Muscle of leg (tissue), 3 donors: ENCODE measurements at regions not wholly inside any gene's neighbourhood (a gene's known extent, or its start where the extent isn't known, plus 50 kb on each side); places are given as distances from the start of the nearest gene placed in this dataset.

ENCODE experiments used
- DNase-seq: peaks from one replicate; pipeline ENCODE4 v3.0.0; 2013
- H3K27ac ChIP-seq: one replicate; pipeline ENCODE4 v1.5.1; 2013; ENCODE audit warnings: mild to moderate bottlenecking, low read length, control low read depth
- H3K27me3 ChIP-seq: one replicate; pipeline ENCODE4 v1.6.1; 2013; ENCODE audit warnings: low read length; ENCODE audit not compliant: control insufficient read depth, insufficient read depth
- H3K36me3 ChIP-seq: one replicate; pipeline ENCODE4 v1.6.1; 2013; ENCODE audit warnings: low read length; ENCODE audit not compliant: control insufficient read depth, insufficient read depth
- H3K4me1 ChIP-seq: one replicate; pipeline ENCODE4 v1.6.1; 2013; ENCODE audit warnings: low read length; ENCODE audit not compliant: control insufficient read depth, insufficient read depth
- H3K4me3 ChIP-seq: one replicate; pipeline ENCODE4 v1.5.1; 2013; ENCODE audit warnings: low read length, control low read depth
- H3K9me3 ChIP-seq: replicated peaks from 2 replicates; pipeline ENCODE4 v1.6.1; 2013; ENCODE audit warnings: low read depth, low read length; ENCODE audit not compliant: control insufficient read depth
- WGBS: methylation state at CpG from one replicate; pipeline ENCODE4 v1.1.5; 2013; ENCODE audit warnings: missing lambda C conversion rate; ENCODE audit not compliant: insufficient coverage; 5-methylcytosine and 5-hydroxymethylcytosine counted together

DNA sequence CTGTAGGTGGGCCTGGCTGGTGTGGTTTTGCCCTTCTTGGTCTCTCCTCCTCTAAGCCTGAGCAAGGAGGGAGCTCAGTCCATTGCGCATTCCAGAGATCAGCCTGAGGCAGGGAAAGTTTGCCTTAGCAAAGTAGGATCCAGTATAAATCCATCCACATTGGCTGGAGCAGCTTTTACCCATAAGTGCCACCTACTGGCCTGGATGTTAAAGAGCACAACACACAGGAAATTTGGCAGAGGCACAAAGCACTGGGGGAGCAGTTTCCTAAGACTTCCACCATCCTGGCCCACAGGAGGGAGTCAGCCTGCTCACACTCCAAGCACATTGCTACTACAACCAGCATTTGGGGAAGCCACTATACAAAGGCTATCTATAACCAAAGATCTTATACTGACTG lies 1124.2 kb downstream of the SLITRK1 start:
- no peaks in the 10 kb centered on the region for H3K9me3 ChIP-seq
- H3K36me3 ChIP-seq, result no peaks in the 10 kb centered on the region
- DNase-seq, result no peak
- no peaks in the 10 kb centered on the region for H3K4me1 ChIP-seq
- H3K27me3 ChIP-seq, result no peaks in the 10 kb centered on the region
- no peak overlapping the region for H3K4me3 ChIP-seq
- H3K27ac ChIP-seq, result no peak overlapping the region
- WGBS, result 100% methylated on average over 1 of the region's 1 CpG

DNA sequence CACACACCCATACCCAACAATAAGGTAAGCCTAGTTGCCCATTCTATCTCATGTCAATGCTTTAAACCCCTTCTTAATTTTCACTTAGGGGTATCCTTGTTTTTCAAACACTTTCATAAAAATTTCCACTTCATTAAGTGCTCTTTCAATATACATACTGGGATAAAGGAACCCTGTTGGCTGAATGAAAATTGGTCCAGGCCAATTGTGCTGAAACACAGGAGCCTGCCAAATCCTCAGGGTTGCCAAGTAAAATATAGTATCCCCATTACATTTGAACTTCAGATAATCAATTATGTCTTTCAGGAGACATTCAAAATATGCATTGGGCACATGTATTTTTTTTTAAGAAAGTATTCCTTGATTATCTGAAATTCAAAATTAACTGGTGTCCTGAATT lies 1131.1 kb downstream of the SLITRK1 start:
- DNase-seq, result no peak

DNA sequence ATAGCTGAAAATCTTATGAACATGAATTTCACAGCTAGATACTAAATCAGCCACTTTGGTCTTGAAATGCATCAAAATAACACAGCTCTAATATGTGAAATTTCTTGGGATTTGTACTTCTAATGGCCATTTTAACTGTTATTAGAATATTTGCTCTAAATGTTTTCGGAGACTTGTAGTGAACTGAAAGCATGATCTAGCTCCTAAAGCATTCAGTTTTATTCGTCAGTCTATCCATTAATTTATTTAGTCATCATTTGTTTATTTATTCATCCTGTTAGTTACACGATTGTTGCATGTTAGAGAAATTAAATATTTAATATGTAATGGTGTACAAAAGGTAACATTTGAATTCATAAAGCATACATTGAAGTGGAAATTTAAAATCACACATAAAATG lies 1132.7 kb downstream of the SLITRK1 start:
- H3K36me3 ChIP-seq, result no peaks in the 10 kb centered on the region
- no CpG with 5 or more reads among the region's 3 CpGs for WGBS
- H3K9me3 ChIP-seq, result no peaks in the 10 kb centered on the region
- H3K4me1 ChIP-seq, result no peaks in the 10 kb centered on the region
- H3K4me3 ChIP-seq, result no peak overlapping the region
- H3K27me3 ChIP-seq, result no peaks in the 10 kb centered on the region
- no peak for DNase-seq
- no peak overlapping the region for H3K27ac ChIP-seq

More for the DNA sequence above, 1131.1 kb downstream of the SLITRK1 start:
- H3K27ac ChIP-seq, result no peak overlapping the region
- H3K4me3 ChIP-seq, result no peak overlapping the region
- H3K27me3 ChIP-seq, result no peaks in the 10 kb centered on the region
- H3K4me1 ChIP-seq, result no peaks in the 10 kb centered on the region
- no peaks in the 10 kb centered on the region for H3K36me3 ChIP-seq
- no peaks in the 10 kb centered on the region for H3K9me3 ChIP-seq

DNA sequence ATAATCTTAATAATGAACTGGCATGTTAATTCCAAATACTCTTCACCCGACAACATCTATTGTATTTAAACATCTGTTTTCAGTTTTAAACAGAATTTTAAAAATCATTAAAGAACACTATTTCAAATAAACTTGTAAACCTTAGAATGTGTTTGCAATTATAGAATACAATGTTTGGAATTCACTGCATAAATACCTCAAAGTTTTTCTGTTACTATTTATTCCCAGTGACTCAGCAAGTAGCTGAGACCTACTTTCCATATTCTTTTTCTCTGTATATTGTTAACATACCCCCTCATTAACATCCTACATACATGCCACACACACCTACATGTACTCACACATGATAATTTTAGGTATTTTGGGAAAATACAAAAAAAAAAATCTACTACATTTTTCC lies 1134.3 kb downstream of the SLITRK1 start:
- H3K9me3 ChIP-seq, result peaks cover 2% of the 10 kb centered on the region

DNA sequence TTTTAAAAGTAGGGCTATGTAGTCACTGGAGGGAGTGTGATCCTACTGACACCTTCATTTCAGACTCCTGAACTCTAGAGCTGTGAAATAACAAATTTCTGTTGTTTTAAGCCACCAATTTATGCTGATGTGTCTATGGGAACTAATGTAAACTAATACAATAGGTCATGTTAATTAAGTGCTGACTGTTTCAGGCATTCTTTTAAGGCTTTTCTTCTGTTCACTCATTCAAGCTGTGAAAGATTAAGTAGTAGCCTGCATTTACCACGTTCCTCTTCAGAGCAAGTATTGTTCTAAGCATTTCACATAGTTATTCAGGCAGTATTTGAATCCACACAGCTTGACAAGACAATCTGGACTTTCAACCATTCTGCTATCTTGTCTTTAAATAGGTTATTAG lies 1135.0 kb downstream of the SLITRK1 start:
- Histone ChIP-seq H3K4me1 (no peaks in the 10 kb centered on the region), H3K27ac (no peak overlapping the region), H3K4me3 (no peak overlapping the region), H3K36me3 (no peaks in the 10 kb centered on the region), H3K27me3 (no peaks in the 10 kb centered on the region), H3K9me3 (peaks cover 2% of the 10 kb centered on the region)
- WGBS, result no CpG with 5 or more reads among the region's 1 CpG
- DNase-seq, result no peak

More for the DNA sequence above, 1134.3 kb downstream of the SLITRK1 start:
- no peak overlapping the region for H3K4me3 ChIP-seq
- peak; percentile 8 for DNase-seq
- no peaks in the 10 kb centered on the region for H3K4me1 ChIP-seq
- no peaks in the 10 kb centered on the region for H3K36me3 ChIP-seq
- H3K27ac ChIP-seq, result no peak overlapping the region
- WGBS, result no CpG with 5 or more reads among the region's 1 CpG
- no peaks in the 10 kb centered on the region for H3K27me3 ChIP-seq

DNA sequence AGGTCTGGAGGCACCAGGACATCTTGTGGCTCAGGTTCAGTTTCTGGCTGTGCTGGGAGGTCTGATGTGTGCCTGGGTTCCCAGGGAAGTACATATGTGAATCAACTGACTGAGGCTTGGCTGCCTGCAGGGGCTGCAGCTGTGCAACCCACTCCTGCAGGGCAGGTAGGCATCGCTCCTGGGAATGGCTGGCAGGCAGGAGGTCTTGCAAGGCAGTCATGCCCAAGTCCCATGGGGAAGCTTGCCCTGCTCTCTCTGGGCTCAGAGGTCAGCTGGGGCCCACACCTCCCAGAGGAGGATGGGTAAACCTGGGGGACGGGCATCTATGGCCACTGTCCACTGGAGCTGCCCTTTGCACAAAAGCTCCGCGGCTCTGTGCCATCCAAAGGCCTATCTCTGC lies 1141.8 kb downstream of the SLITRK1 start:
- Histone ChIP-seq H3K27ac (no peak overlapping the region), H3K4me3 (no peak overlapping the region), H3K27me3 (no peaks in the 10 kb centered on the region), H3K4me1 (no peaks in the 10 kb centered on the region), H3K36me3 (no peaks in the 10 kb centered on the region), H3K9me3 (peaks cover 11% of the 10 kb centered on the region)
- WGBS, result 95% methylated on average over 2 of the region's 4 CpGs
- DNase-seq, result no peak

DNA sequence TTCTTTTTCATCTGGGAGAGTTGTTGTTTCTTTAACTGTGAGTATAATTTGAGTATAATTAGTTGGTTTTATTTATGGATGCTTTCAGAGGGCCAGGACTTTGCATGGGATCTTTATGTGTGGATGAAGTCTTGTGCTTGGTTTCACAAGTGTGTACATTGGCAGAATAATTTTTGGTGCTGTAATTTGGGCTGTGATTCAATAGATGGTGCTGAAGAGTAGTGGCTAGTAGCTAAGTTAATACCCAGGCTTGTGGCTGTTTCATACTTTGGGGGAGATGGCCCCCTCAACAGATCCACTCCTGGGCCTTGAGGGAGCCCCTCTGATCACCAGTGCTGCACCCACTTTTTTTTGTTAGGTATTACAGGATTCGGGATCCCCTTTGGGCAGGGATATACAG lies 1142.4 kb downstream of the SLITRK1 start:
- no peak for DNase-seq
- no peaks in the 10 kb centered on the region for H3K36me3 ChIP-seq
- no peaks in the 10 kb centered on the region for H3K27me3 ChIP-seq
- no peaks in the 10 kb centered on the region for H3K4me1 ChIP-seq
- no peak overlapping the region for H3K27ac ChIP-seq
- WGBS, result 75% methylated on average over 1 of the region's 1 CpG
- peaks cover 11% of the 10 kb centered on the region for H3K9me3 ChIP-seq
- H3K4me3 ChIP-seq, result no peak overlapping the region

DNA sequence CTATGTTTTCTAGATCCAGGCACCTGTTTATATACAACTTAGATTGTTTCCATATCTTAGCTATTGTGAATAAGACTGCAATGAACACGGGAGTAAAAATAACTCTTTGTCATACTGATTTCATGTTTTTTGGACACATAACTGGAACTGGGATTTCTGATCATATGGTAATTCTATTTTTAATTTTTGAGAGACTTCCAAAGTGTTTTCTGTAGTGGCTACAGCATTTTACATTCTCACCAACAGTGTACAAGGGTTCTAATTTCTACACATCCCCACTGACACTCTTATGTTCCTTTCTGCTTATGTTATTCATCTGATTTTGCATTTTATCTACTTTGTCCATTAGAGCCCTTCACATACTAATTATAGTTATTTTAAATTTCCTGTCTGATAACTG lies 1152.9 kb downstream of the SLITRK1 start:
- Histone ChIP-seq H3K27me3 (no peaks in the 10 kb centered on the region), H3K36me3 (no peaks in the 10 kb centered on the region), H3K27ac (no peak overlapping the region), H3K9me3 (peaks cover 1% of the 10 kb centered on the region), H3K4me3 (no peak overlapping the region), H3K4me1 (no peaks in the 10 kb centered on the region)
- peak; percentile 23 for DNase-seq
- WGBS, result no CpG with 5 or more reads among the region's 1 CpG

DNA sequence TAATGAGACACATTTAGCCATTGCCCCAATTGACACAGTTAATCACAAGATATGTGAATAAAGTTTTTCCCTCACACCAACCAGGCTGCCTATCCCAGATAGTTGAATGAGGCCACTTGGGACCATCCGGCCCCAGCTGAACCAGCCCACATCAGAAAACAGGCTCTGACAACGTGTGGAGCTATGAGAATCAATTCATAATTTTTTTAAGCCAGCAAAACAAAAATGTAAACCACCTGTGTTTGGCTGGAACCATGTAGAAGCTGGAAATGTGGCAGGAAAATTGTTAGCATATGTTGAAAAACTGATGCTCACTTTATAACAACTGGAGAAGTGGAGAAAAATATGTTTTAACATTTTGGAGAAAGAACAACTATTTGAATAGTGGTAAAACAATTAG lies 1161.3 kb downstream of the SLITRK1 start:
- Histone ChIP-seq H3K4me1 (no peaks in the 10 kb centered on the region), H3K27ac (no peak overlapping the region), H3K9me3 (no peaks in the 10 kb centered on the region), H3K4me3 (no peak overlapping the region), H3K27me3 (no peaks in the 10 kb centered on the region), H3K36me3 (no peaks in the 10 kb centered on the region)
- DNase-seq, result peak; percentile 72
- no CpG with 5 or more reads among the region's 2 CpGs for WGBS

DNA sequence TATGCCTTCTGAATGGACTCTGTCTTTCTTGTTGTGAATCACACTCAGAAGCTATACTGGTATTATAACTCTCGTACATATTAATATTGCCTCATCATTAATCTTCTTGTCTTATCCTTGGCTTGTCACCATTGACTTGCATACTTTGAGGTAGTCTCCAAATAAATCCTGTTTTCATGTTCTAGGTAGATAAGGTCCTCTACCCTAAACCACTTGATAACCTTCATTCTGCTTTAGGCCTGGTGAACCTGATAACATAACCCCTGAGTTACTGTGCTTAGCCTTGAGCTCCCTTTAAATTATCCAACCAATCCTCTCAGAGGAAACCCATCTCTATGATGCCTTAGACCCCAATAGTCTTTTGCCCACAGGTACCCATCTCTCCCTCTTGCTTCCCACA lies 1162.3 kb downstream of the SLITRK1 start:
- Histone ChIP-seq H3K4me1 (no peaks in the 10 kb centered on the region), H3K27me3 (no peaks in the 10 kb centered on the region), H3K9me3 (no peaks in the 10 kb centered on the region), H3K36me3 (no peaks in the 10 kb centered on the region), H3K4me3 (no peak overlapping the region), H3K27ac (no peak overlapping the region)
- no CpG with 5 or more reads among the region's 1 CpG for WGBS
- DNase-seq, result no peak

DNA sequence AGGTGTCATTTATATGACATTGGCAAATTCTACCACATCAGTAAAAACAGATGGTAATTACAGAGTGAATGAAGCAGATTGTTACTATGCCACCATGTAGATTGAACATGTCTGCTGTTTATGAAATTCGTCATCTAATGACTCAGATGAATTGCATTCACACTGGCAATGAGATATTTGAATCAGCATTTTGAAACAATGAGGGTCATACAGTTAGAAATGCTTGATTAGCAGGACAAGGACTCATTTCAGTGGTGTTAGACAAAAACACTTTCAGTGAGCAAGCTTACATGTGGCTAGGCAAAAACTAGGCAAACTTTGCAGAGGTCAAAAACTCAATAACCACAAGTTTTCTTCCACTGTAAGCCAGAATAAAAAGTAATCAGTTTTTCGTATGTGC lies 1165.0 kb downstream of the SLITRK1 start:
- 60% methylated on average over 1 of the region's 2 CpGs for WGBS
- no peak overlapping the region for H3K27ac ChIP-seq
- no peak for DNase-seq
- H3K4me3 ChIP-seq, result no peak overlapping the region
- no peaks in the 10 kb centered on the region for H3K27me3 ChIP-seq
- H3K4me1 ChIP-seq, result no peaks in the 10 kb centered on the region
- no peaks in the 10 kb centered on the region for H3K9me3 ChIP-seq
- no peaks in the 10 kb centered on the region for H3K36me3 ChIP-seq
